Mucosa of descending colon (tissue), 3 donors: ENCODE measurements at regions not wholly inside any gene's neighbourhood (a gene's known extent, or its start where the extent isn't known, plus 50 kb on each side); places are given as distances from the start of the nearest gene placed in this dataset.

Experiments
- ATAC-seq: fragments of 200-7000 bp; cut with Tn5 transposase; one replicate; pipeline ENCODE4 v1.9.1; 2020; ENCODE audit warnings: mild to moderate bottlenecking, moderate library complexity
- DNase-seq, 3 donors: peaks; one replicate each; pipeline ENCODE4 v3.0.0-alpha.2; 2020
- H3K36me3 ChIP-seq: fragments of 200-600 bp; one replicate; pipeline ENCODE4 v1.8.0; 2021; ENCODE audit warnings: low read depth, mild to moderate bottlenecking
- H3K4me1 ChIP-seq: fragments of 200-600 bp; one replicate; pipeline ENCODE4 v1.8.0; 2021; ENCODE audit warnings: low read depth, mild to moderate bottlenecking
- H3K4me3 ChIP-seq: fragments of 200-600 bp; one replicate; pipeline ENCODE4 v1.8.0; 2021; ENCODE audit warnings: mild to moderate bottlenecking
- H3K9me3 ChIP-seq: fragments of 200-600 bp; one replicate; pipeline ENCODE4 v1.8.0; 2021; ENCODE audit warnings: mild to moderate bottlenecking
- intact Hi-C, 2 donors: fragments of 100-400 bp; cut with DNase I in 1 of 2; cut with micrococcal nuclease in 1 of 2; formaldehyde crosslinking; loops; one replicate each; pipeline versions ENCODE4 v1.11.0 to v1.11.1; 2022; cut with DNase I, micrococcal nuclease
- TF ChIP-seq, protein P1 (sequence below): fragments of 200-600 bp; IDR thresholded peaks from one replicate; pipeline ENCODE4 v1.8.0; 2022; ENCODE audit warnings: antibody characterized with exemption, mild to moderate bottlenecking
- donor health status: DM: no; HTN: no; CAD: no; lungs with moderate emphysema.
- donor health status: DM: no; HTN: no; CAD: no.
- donor health status: DM: no; HTN: yes; CAD: no.

DNA sequence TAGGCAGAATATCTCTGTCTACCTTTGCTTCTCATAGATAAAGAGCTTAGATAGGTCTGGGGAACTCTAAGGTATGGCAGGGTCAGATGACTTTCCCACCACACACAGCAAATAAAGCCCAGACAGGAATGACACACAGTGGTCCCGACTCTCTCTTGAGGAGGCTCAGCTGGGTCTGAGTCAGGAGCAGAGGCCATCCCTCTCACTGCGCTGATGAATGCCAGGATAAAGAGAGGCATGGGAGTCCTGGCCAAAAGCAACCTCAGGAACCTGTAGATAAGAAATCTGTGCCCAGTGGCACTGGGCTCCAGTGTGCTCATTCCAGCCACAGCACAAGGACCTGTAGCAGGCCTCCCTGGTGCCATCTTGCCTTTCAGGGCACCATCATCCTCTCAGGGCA, 129.4 kb upstream of the PARP11 start:
- intact Hi-C loops, result no loop called here
- TF ChIP-seq, protein P1, sequence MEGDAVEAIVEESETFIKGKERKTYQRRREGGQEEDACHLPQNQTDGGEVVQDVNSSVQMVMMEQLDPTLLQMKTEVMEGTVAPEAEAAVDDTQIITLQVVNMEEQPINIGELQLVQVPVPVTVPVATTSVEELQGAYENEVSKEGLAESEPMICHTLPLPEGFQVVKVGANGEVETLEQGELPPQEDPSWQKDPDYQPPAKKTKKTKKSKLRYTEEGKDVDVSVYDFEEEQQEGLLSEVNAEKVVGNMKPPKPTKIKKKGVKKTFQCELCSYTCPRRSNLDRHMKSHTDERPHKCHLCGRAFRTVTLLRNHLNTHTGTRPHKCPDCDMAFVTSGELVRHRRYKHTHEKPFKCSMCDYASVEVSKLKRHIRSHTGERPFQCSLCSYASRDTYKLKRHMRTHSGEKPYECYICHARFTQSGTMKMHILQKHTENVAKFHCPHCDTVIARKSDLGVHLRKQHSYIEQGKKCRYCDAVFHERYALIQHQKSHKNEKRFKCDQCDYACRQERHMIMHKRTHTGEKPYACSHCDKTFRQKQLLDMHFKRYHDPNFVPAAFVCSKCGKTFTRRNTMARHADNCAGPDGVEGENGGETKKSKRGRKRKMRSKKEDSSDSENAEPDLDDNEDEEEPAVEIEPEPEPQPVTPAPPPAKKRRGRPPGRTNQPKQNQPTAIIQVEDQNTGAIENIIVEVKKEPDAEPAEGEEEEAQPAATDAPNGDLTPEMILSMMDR, result no peak
- Histone ChIP-seq H3K36me3 (no peaks in the 10 kb centered on the region), H3K4me1 (peaks cover 7% of the 10 kb centered on the region), H3K9me3 (no peaks in the 10 kb centered on the region), H3K4me3 (no peak overlapping the region)
- DNase-seq, result no peak
- no peak for ATAC-seq

DNA sequence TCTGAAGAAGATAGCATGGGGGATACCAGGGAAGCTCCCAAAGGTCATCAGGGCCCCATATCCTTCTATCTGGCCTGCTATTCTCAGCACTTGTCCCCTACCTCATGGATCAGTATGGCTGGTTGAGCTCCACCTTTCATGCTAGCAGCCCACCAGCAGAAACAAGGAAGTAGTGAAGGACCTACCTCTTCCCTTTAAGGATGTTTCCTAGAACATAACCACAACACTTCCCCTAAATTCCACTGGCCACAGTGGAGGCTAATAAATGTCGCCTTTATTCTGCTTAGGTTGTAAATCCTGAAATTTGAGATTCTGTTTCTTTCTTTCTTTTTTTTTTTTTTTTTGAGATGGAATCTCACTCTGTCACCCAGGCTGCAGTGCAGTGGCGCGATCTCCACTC, 128.6 kb upstream of the PARP11 start:
- TF ChIP-seq, protein P1, result no peak
- Histone ChIP-seq H3K4me1 (peaks cover 7% of the 10 kb centered on the region), H3K9me3 (no peaks in the 10 kb centered on the region), H3K4me3 (no peak overlapping the region), H3K36me3 (no peaks in the 10 kb centered on the region)
- intact Hi-C loops, result no loop called here
- ATAC-seq (no peak), DNase-seq (no peak)

DNA sequence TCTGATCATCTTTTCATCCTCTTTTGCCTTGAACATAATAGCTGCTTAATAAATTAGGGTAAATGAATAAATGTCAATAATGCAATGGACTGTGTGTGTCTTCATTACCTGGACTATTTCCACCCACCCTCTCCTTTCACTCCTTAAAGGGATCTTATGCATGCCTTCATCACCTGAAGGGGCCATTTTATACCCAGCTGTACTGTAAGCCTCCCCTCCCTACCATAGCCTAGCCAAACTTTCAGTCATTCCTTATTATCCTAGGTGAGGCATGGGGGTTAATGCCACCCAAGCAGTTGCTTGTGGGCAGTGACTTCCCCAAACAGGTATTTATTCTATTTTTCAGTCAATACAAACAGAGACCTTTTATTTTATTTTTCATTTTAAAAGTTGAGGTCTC, 127.8 kb upstream of the PARP11 start:
- Histone ChIP-seq H3K36me3 (no peaks in the 10 kb centered on the region), H3K4me1 (peaks cover 7% of the 10 kb centered on the region), H3K9me3 (no peaks in the 10 kb centered on the region), H3K4me3 (no peak overlapping the region)
- ATAC-seq, result no peak
- TF ChIP-seq, protein P1, result no peak
- no peak for DNase-seq
- intact Hi-C loops, result no loop called here

DNA sequence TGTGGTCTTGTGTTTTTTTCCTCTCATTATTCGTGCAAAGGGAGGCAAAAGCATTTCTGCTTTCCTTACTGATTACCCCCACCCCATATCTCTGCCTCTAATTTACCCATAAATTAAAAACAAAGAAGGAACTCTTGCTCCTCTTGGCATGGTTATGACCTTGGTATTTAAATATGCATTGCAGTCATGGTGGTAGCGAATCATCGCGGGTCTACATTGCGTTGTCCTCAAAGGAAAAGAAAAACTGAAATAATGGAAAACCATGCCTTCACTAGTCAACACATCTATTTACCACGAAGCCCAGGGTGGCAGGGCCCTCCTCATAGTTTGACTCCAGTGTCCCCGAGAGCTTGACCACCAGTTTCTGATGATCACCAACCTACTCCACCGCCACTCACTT, 126.7 kb upstream of the PARP11 start:
- ATAC-seq, result peak; percentile 4
- H3K9me3 ChIP-seq, result no peaks in the 10 kb centered on the region
- intact Hi-C loops, result loop anchor here (5.0 kb wide), 2 partner anchors 37 to 277 kb away; no protein-coding TSS in a partner anchor
- H3K36me3 ChIP-seq, result no peaks in the 10 kb centered on the region
- H3K4me3 ChIP-seq, result no peak overlapping the region
- peaks cover 7% of the 10 kb centered on the region for H3K4me1 ChIP-seq
- TF ChIP-seq, protein P1, result no peak
- no peak for DNase-seq

DNA sequence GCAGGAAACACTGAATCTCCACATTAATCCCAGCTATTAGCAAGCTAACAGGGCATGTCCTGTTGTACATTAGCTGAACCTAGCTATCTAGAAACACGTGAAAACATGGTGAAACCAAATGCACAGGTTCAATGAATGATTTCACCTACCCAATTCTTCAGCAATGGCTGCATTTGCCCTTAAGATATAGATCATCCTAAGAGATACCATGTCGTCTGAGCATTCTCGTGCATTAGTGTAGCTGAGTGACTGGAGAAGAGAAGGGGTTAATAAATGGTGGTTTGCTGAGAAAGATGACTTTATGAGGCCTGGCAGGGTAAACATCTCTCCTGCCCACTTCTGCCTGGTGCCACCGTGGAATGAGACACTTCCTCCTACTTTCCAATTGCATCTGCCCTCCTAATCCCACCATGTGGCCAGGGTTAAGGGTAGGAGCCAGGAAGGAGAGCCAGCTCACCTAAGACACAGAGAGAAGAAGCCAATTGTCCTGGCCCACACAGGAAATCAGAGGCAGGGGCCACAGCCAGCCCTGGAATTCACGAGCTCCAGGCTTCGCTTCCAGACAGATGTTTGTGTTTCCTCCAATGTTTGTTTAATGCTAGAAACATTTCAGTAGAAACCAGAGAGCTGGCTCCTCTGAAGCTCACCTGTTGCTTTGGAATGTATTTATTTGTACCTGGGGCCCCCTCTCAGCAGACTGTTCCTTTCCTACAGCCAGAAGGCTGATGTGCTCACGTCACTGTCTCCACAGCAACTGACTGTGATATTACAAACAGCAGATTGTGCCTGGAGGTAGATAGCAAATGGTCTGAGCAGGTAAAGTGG, 126.0 kb upstream of the PARP11 start:
- intact Hi-C loops, result loop anchor here (5.0 kb wide), 2 partner anchors 38 to 278 kb away; no protein-coding TSS in a partner anchor
- H3K4me1 ChIP-seq, result peaks cover 7% of the 10 kb centered on the region
- H3K36me3 ChIP-seq, result no peaks in the 10 kb centered on the region
- no peaks in the 10 kb centered on the region for H3K9me3 ChIP-seq
- ATAC-seq, result peak; percentile 92
- TF ChIP-seq, protein P1, result no peak
- DNase-seq, result peak in 1 of 3 donors; percentile 77
- no peak overlapping the region for H3K4me3 ChIP-seq
